Testis (tissue), 2 donors: ENCODE measurements at regions not wholly inside any gene's neighbourhood (a gene's known extent, or its start where the extent isn't known, plus 50 kb on each side); places are given as distances from the start of the nearest gene placed in this dataset.

Experiments
- CTCF ChIP-seq, 3 experiments: fragments of 450-650 bp in 2 of 3; fragments of 200-600 bp in 1 of 3; sonication (generic) in 1 of 3; IDR thresholded peaks; one replicate each; pipeline ENCODE4 v1.5.1; 2016 to 2019; ENCODE audit warnings: antibody characterized with exemption in 3 of 3, mild to moderate bottlenecking in 2 of 3, moderate library complexity in 1 of 3
- POLR2A ChIP-seq: fragments of 450-650 bp; IDR thresholded peaks from one replicate; pipeline ENCODE4 v1.6.1; 2017; ENCODE audit warnings: antibody characterized with exemption, mild to moderate bottlenecking, moderate library complexity

- no peak for TF ChIP-seq POLR2A
- no peak for TF ChIP-seq CTCF (IDR thresholded peaks at IDR 0.05)
Measured at GRCh38 chr13:80242728-80243427, 98.0 kb downstream of the SPRY2 start.
